Adrenal gland (tissue), 5 donors: ENCODE measurements at regions not wholly inside any gene's neighbourhood (a gene's known extent, or its start where the extent isn't known, plus 50 kb on each side); places are given as distances from the start of the nearest gene placed in this dataset.

Source experiments
- POLR2A ChIP-seq, 2 donors: fragments of 450-650 bp; IDR thresholded peaks; one replicate each; pipeline ENCODE4 v1.6.1; 2017; ENCODE audit warnings: antibody characterized with exemption in 2 of 2, mild to moderate bottlenecking in 2 of 2, moderate library complexity in 1 of 2
- TF ChIP-seq, protein P1 (sequence below), 6 experiments: fragments of 450-650 bp in 4 of 6; fragments of 200-600 bp in 2 of 6; sonication (generic) in 1 of 6; IDR thresholded peaks; 1 replicate in 5 of 6; 2 replicates in 1 of 6; pipeline versions ENCODE4 v1.5.1 to v1.8.0; 2016 to 2021; ENCODE audit warnings: antibody characterized with exemption in 6 of 6, mild to moderate bottlenecking in 2 of 6, moderate library complexity in 1 of 6
- donor health status: DM: no; HTN: no; CAD: no.

DNA sequence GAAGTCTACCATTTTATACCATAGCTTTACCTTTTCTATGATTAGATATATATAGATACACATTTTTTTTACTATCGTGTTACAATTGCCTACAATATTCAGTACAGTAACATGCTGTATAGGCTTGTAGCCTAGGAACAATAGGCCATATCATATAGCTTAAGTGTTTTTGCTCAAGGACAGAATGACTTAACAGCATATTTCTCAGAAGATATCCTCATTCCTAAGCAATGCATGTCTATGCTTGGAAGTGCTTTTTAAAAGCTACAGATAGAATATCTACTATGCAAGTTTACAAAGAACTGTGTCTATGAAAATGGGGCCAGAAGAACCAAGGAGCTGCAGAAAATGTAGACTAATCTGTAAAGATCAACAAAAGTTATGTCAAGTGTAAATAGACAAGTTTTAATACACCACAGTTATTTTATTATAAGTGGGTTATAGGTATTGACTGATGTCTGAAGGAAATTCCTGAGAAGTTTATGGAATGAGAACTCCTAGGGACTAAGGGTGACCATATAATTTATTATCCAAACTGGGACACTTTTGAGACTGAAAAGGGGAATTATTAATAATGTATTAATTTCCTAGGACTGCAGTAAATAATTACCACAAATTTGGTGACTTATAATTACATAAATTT lies 138.7 kb upstream of the TGFBR2 start:
- TF ChIP-seq, protein P1, sequence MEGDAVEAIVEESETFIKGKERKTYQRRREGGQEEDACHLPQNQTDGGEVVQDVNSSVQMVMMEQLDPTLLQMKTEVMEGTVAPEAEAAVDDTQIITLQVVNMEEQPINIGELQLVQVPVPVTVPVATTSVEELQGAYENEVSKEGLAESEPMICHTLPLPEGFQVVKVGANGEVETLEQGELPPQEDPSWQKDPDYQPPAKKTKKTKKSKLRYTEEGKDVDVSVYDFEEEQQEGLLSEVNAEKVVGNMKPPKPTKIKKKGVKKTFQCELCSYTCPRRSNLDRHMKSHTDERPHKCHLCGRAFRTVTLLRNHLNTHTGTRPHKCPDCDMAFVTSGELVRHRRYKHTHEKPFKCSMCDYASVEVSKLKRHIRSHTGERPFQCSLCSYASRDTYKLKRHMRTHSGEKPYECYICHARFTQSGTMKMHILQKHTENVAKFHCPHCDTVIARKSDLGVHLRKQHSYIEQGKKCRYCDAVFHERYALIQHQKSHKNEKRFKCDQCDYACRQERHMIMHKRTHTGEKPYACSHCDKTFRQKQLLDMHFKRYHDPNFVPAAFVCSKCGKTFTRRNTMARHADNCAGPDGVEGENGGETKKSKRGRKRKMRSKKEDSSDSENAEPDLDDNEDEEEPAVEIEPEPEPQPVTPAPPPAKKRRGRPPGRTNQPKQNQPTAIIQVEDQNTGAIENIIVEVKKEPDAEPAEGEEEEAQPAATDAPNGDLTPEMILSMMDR (IDR thresholded peaks at IDR 0.05), result no peak
- no peak for TF ChIP-seq POLR2A (IDR thresholded peaks at IDR 0.05)
